K562 (cell line): ENCODE measurements at regions not wholly inside any gene's neighbourhood (a gene's known extent, or its start where the extent isn't known, plus 50 kb on each side); places are given as distances from the start of the nearest gene placed in this dataset.
"Not testable (repeated sequence)": the region's sequence is repeated elsewhere in the genome, so short reads cannot be mapped to it uniquely, and the experiment has no call there.

ENCODE experiments used
- ATAC-seq: fragments of 200-7000 bp; cut with Tn5 transposase; 3 replicates; pipeline ENCODE4 v1.9.1; 2020; ENCODE audit warnings: moderate library complexity
- BruUV-seq: library from RNA; stranded (reverse); fragments of 400-500 nt; replicated peaks from 2 replicates; lab custom pipeline; 2021; lab: Mats Ljungman, UMichigan
- CTCF ChIA-PET: fragments of 300-600 bp; formaldehyde crosslinking; extraction: SDS; loops from one replicate; lab custom pipeline; 2021; ENCODE audit warnings: low intra/inter-chr PET ratio; lab: Yijun Ruan, JAX
- POLR2A ChIA-PET: fragments of 300-600, 350-650 bp; sonication (Branson Sonifier 250); formaldehyde crosslinking; extraction: SDS; loops from one replicate; lab custom pipeline; 2021; ENCODE audit warnings: antibody characterized with exemption, inconsistent platforms; lab: Yijun Ruan, JAX
- DNase-seq, 4 experiments: peaks; one replicate each; pipeline versions ENCODE4 v3.0.0 to v3.0.0-alpha.2; 2011 to 2018; ENCODE audit warnings: low spot score in 3 of 4, mixed read lengths in 3 of 4; ENCODE audit errors: extremely low read depth in 1 of 4
- FAIRE-seq: peaks from 2 replicates; lab custom pipeline; 2011; peaks lifted over from hg19 to GRCh38; lab: Jason Lieb, UNC
- H2AFZ ChIP-seq: 2 replicates; pipeline ENCODE4 v1.6.0; 2011; ENCODE audit warnings: low read depth, low read length, control low read depth, inconsistent platforms
- H3K27ac ChIP-seq: fragments of 200-600 bp; 3 replicates; pipeline ENCODE4 v1.8.0; 2011; ENCODE audit warnings: low read depth, mild to moderate bottlenecking, control low read depth, inconsistent platforms, low read length, moderate library complexity, mixed read lengths; ENCODE audit errors: extremely low read depth
- H3K27me3 ChIP-seq, 2 experiments: fragments of 300-600 bp in 1 of 2; 2 replicates in 1 of 2; 3 replicates in 1 of 2; pipeline versions ENCODE4 v1.6.0 to v1.8.0; 2011; ENCODE audit warnings: inconsistent platforms in 2 of 2, low read length in 2 of 2, mild to moderate bottlenecking in 1 of 2, mixed read lengths in 1 of 2, moderate library complexity in 1 of 2; ENCODE audit not compliant: control insufficient read depth in 2 of 2, insufficient read depth in 2 of 2
- H3K36me3 ChIP-seq: fragments of 300-600 bp; 3 replicates; pipeline ENCODE4 v1.8.0; 2011; ENCODE audit warnings: mild to moderate bottlenecking, low read length, inconsistent platforms; ENCODE audit not compliant: control insufficient read depth, insufficient read depth
- H3K4me1 ChIP-seq, 2 experiments: fragments of 200-600 bp in 1 of 2; replicated peaks in 1 of 2; 2 replicates in 1 of 2; 3 replicates in 1 of 2; pipeline versions ENCODE4 v1.5.1 to v1.8.0; 2011; ENCODE audit warnings: inconsistent platforms in 2 of 2, low read length in 2 of 2, mild to moderate bottlenecking in 1 of 2, mixed read lengths in 1 of 2, moderate library complexity in 1 of 2; ENCODE audit not compliant: control insufficient read depth in 2 of 2, insufficient read depth in 2 of 2
- H3K4me2 ChIP-seq: 2 replicates; pipeline ENCODE4 v1.6.1; 2011; ENCODE audit warnings: low read length, control low read depth, inconsistent platforms, mixed read lengths; ENCODE audit not compliant: insufficient read depth
- H3K4me3 ChIP-seq: fragments of 200-600 bp; sonication (generic), shearing (Covaris generic); 2 replicates; pipeline ENCODE4 v1.5.1; 2016; ENCODE audit warnings: control low read depth, inconsistent platforms
- H3K79me2 ChIP-seq: fragments of 200-600 bp; 3 replicates; pipeline ENCODE4 v1.8.0; 2011; ENCODE audit warnings: low read length, inconsistent platforms; ENCODE audit not compliant: control insufficient read depth, insufficient read depth
- H3K9ac ChIP-seq, 2 experiments: 2 replicates each; pipeline versions ENCODE4 v1.6.0 to v1.6.1; 2011; ENCODE audit warnings: low read depth in 2 of 2, low read length in 2 of 2, control low read depth in 1 of 2, inconsistent platforms in 1 of 2, mild to moderate bottlenecking in 1 of 2, mixed read lengths in 1 of 2; ENCODE audit not compliant: insufficient read depth in 1 of 2
- H3K9me1 ChIP-seq: one replicate; pipeline ENCODE4 v1.6.0; 2011; ENCODE audit warnings: inconsistent platforms, mild to moderate bottlenecking, low read length, moderate library complexity; ENCODE audit not compliant: control insufficient read depth, insufficient read depth
- H3K9me3 ChIP-seq: replicated peaks from 2 replicates; pipeline ENCODE4 v1.5.1; 2011; ENCODE audit warnings: low read depth, low read length, inconsistent platforms; ENCODE audit not compliant: control insufficient read depth, insufficient read depth
- H4K20me1 ChIP-seq: replicated peaks from 2 replicates; pipeline ENCODE4 v1.6.1; 2011; ENCODE audit warnings: low read length, inconsistent platforms, mixed read lengths; ENCODE audit not compliant: control insufficient read depth, insufficient read depth
- WGBS: fragments of 100-300 bp; shearing (Covaris generic); methylation state at CpG from one replicate; pipeline ENCODE4 v1.1.6; 2016; ENCODE audit warnings: low coverage, mixed read lengths; ENCODE audit not compliant: insufficient coverage; ENCODE audit errors: missing lambda C conversion rate; 5-methylcytosine and 5-hydroxymethylcytosine counted together
- in situ Hi-C: fragments of 300-500 bp; cut with MboI; formaldehyde crosslinking; loops from 4 replicates; pipeline ENCODE4 v1.15.0; 2018; ENCODE audit warnings: inconsistent platforms, mixed read lengths
- intact Hi-C: fragments of 100-400 bp; cut with micrococcal nuclease; formaldehyde crosslinking; loops from 2 replicates; pipeline ENCODE4 v1.14.2; 2022

DNA sequence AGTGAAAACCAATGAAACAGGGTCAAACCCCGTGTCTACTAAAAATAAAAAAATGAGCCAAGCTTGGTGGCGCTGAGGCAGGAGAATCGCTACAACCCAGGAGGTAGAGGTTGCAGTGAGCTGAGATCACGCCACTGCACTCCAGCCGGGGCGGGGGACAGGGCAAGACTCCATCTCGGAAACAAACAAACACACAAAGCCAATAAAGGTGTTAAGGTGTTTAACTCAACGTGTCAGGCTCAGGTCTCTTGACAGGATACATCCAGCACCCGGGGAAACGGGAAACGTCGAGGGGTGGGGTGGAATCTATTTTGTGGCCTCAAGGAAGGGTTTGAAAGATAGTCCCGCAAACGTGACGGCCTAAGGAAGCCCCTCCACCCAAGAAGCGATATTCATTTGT, 760.8 kb upstream of the DEFB115 start:
- H3K27me3 ChIP-seq, H3K36me3 ChIP-seq, ATAC-seq, CTCF ChIA-PET, intact Hi-C loops, H2AFZ ChIP-seq, POLR2A ChIA-PET, DNase-seq, H3K4me1 ChIP-seq, FAIRE-seq, H3K79me2 ChIP-seq, H3K4me3 ChIP-seq, H3K9me1 ChIP-seq, H3K4me2 ChIP-seq, H3K9me3 ChIP-seq, BruUV-seq, H3K9ac ChIP-seq, H4K20me1 ChIP-seq, H3K27ac ChIP-seq: not testable (repeated sequence)
- 0% methylated on average over 13 of the region's 16 CpGs for WGBS
- in situ Hi-C loops, result loop anchor here (25.0 kb wide), 1 partner anchor 391 kb away; no protein-coding TSS in a partner anchor

GRCh38 chr20:30497191-30497590, 760.3 kb upstream of the DEFB115 start:
- H3K4me3 ChIP-seq, POLR2A ChIA-PET, H3K4me1 ChIP-seq, H3K36me3 ChIP-seq, ATAC-seq, intact Hi-C loops, H3K27ac ChIP-seq, H3K9me1 ChIP-seq, BruUV-seq, H3K9me3 ChIP-seq, H3K4me2 ChIP-seq, H3K9ac ChIP-seq, DNase-seq, CTCF ChIA-PET, FAIRE-seq, H3K27me3 ChIP-seq, H2AFZ ChIP-seq, H4K20me1 ChIP-seq, H3K79me2 ChIP-seq: not testable (repeated sequence)
- WGBS, result 2% methylated on average over 4 of the region's 15 CpGs
- in situ Hi-C loops, result loop anchor here (25.0 kb wide), 1 partner anchor 390 kb away; no protein-coding TSS in a partner anchor
